Muscle layer of duodenum (tissue), 2 donors: ENCODE measurements at regions not wholly inside any gene's neighbourhood (a gene's known extent, or its start where the extent isn't known, plus 50 kb on each side); places are given as distances from the start of the nearest gene placed in this dataset.

Experiments used
- H3K27ac ChIP-seq: one replicate; pipeline ENCODE4 v1.7.0; 2013; ENCODE audit warnings: mild to moderate bottlenecking, low read length
- H3K27me3 ChIP-seq: one replicate; pipeline ENCODE4 v1.7.0; 2013; ENCODE audit warnings: low read depth, mild to moderate bottlenecking, control low read depth, low read length
- H3K36me3 ChIP-seq, 2 donors: one replicate each; pipeline ENCODE4 v1.7.0; 2013; ENCODE audit warnings: low read length in 2 of 2, control low read depth in 1 of 2, mild to moderate bottlenecking in 1 of 2; ENCODE audit not compliant: insufficient read depth in 2 of 2, control insufficient read depth in 1 of 2
- H3K4me1 ChIP-seq, 2 donors: one replicate each; pipeline ENCODE4 v1.7.0; 2013; ENCODE audit warnings: low read length in 2 of 2, mild to moderate bottlenecking in 2 of 2, control low read depth in 1 of 2, moderate library complexity in 1 of 2; ENCODE audit not compliant: insufficient read depth in 2 of 2, control insufficient read depth in 1 of 2
- H3K4me3 ChIP-seq, 2 donors: one replicate each; pipeline ENCODE4 v1.7.0; 2013; ENCODE audit warnings: low read length in 2 of 2, low read depth in 1 of 2, mild to moderate bottlenecking in 1 of 2
- H3K9me3 ChIP-seq, 2 donors: one replicate each; pipeline ENCODE4 v1.7.0; 2013; ENCODE audit warnings: low read length in 2 of 2, control low read depth in 1 of 2, mild to moderate bottlenecking in 1 of 2; ENCODE audit not compliant: control insufficient read depth in 1 of 2
- donor health status: healthy.

GRCh38 chr9:81877047-81877446 lies 51.2 kb upstream of the SPATA31D4 start:
- Histone ChIP-seq H3K27me3 (no peaks in the 10 kb centered on the region), H3K9me3 (no peaks in the 10 kb centered on the region), H3K4me1 (no peaks in the 10 kb centered on the region), H3K27ac (no peak overlapping the region), H3K4me3 (no peak overlapping the region), H3K36me3 (no peaks in the 10 kb centered on the region)
